Fibroblast of lung (primary cell): ENCODE measurements at regions not wholly inside any gene's neighbourhood (a gene's known extent, or its start where the extent isn't known, plus 50 kb on each side); places are given as distances from the start of the nearest gene placed in this dataset.

Source experiments
- DNase-seq, 2 donors: peaks; one replicate each; pipeline versions ENCODE4 v3.0.0 to v3.0.0-alpha.2; 2010; ENCODE audit warnings: low read depth in 2 of 2
- H2AFZ ChIP-seq: 2 replicates; pipeline ENCODE4 v1.5.1; 2012; ENCODE audit warnings: low read length, control low read depth, inconsistent platforms
- H3K27ac ChIP-seq: 2 replicates; pipeline ENCODE4 v1.5.1; 2011; ENCODE audit warnings: low read length, control low read depth; ENCODE audit not compliant: insufficient read depth
- H3K27me3 ChIP-seq: 2 replicates; pipeline ENCODE4 v1.5.1; 2011; ENCODE audit warnings: mild to moderate bottlenecking, low read length; ENCODE audit not compliant: control insufficient read depth, insufficient read depth
- H3K36me3 ChIP-seq: 2 replicates; pipeline ENCODE4 v1.5.1; 2011; ENCODE audit warnings: low read length; ENCODE audit not compliant: control insufficient read depth, insufficient read depth
- H3K4me1 ChIP-seq: 2 replicates; pipeline ENCODE4 v1.5.1; 2011; ENCODE audit warnings: low read length; ENCODE audit not compliant: control insufficient read depth, insufficient read depth; ENCODE audit errors: extremely low read depth
- H3K4me2 ChIP-seq: 2 replicates; pipeline ENCODE4 v1.5.1; 2011; ENCODE audit warnings: low read length, control low read depth; ENCODE audit not compliant: insufficient read depth; ENCODE audit errors: extremely low read depth
- H3K4me3 ChIP-seq, 4 experiments: fragments of 200-600 bp in 1 of 4; sonication (generic) in 1 of 4; replicated peaks in 1 of 4; 2 replicates each; pipeline ENCODE4 v1.5.1; 2011 to 2016; ENCODE audit warnings: low read length in 4 of 4, low read depth in 3 of 4, mild to moderate bottlenecking in 3 of 4, control low read depth in 2 of 4, inconsistent platforms in 1 of 4, mixed read lengths in 1 of 4; ENCODE audit not compliant: insufficient read depth in 1 of 4; ENCODE audit errors: control extremely low read depth in 1 of 4
- H3K79me2 ChIP-seq: 2 replicates; pipeline ENCODE4 v1.5.1; 2012; ENCODE audit warnings: mild to moderate bottlenecking, low read length, inconsistent platforms; ENCODE audit not compliant: control insufficient read depth, insufficient read depth
- H3K9ac ChIP-seq: 2 replicates; pipeline ENCODE4 v1.5.1; 2011; ENCODE audit warnings: mild to moderate bottlenecking, low read length, control low read depth; ENCODE audit not compliant: insufficient read depth
- H3K9me3 ChIP-seq: 2 replicates; pipeline ENCODE4 v1.5.1; 2012; ENCODE audit warnings: low read depth, low read length; ENCODE audit not compliant: control insufficient read depth, insufficient read depth
- H4K20me1 ChIP-seq: 2 replicates; pipeline ENCODE4 v1.5.1; 2011; ENCODE audit warnings: low read length; ENCODE audit not compliant: control insufficient read depth, insufficient read depth; ENCODE audit errors: extremely low read depth
- CTCF ChIP-seq, 2 donors: IDR thresholded peaks in 1 of 2; conservative IDR thresholded peaks in 1 of 2; 1 replicate in 1 of 2; 2 replicates in 1 of 2; pipeline ENCODE4 v1.5.1; 2011 to 2012; ENCODE audit warnings: low read length in 2 of 2, control low read depth in 1 of 2, inconsistent platforms in 1 of 2, low read depth in 1 of 2, mild to moderate bottlenecking in 1 of 2
- EZH2 ChIP-seq: IDR thresholded peaks from 2 replicates; pipeline ENCODE4 v1.5.1; 2012; ENCODE audit warnings: low read length, control low read depth, mild to moderate bottlenecking; ENCODE audit errors: missing control alignments

DNA sequence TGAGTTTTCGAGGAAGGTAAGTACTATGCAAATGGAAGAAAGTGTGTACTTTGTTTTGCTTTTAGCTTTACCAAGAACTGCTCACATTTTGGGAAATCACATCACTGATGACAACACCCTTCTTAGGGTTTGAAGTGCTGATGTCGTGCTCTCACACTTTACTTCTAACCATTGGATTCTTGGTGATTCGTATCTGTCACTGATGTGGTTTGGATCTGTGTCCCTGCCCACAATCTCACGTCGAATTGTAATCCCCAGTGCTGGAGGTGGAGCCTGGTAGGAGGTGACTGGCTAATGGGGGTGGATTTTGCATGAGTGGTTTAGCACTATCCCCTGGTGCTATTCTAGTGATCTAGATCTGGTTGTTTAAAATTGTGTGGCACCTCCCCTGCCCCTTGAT is 75.4 kb upstream of the RGMA start:
- no peaks in the 10 kb centered on the region for H3K79me2 ChIP-seq
- TF ChIP-seq CTCF (conservative IDR thresholded peaks at IDR 0.05 in 1 of 2, IDR thresholded peaks at IDR 0.05 in 1 of 2; ENCODE audit: low read depth in 1 of 2, low read length in 2 of 2) (no peak), EZH2 (no peak)
- H3K36me3 ChIP-seq = no peaks in the 10 kb centered on the region
- no peak overlapping the region for H2AFZ ChIP-seq
- no peaks in the 10 kb centered on the region for H3K4me1 ChIP-seq
- H3K9ac ChIP-seq = no peak overlapping the region
- H3K27ac ChIP-seq = no peak overlapping the region
- no peak overlapping the region for H3K4me3 ChIP-seq
- H3K4me2 ChIP-seq = no peak overlapping the region
- no peak for DNase-seq
- H3K9me3 ChIP-seq = no peaks in the 10 kb centered on the region
- H4K20me1 ChIP-seq = no peaks in the 10 kb centered on the region
- H3K27me3 ChIP-seq = no peaks in the 10 kb centered on the region

- Histone ChIP-seq H4K20me1 (no peaks in the 10 kb centered on the region), H2AFZ (no peak overlapping the region), H3K4me3 (no peak overlapping the region), H3K9me3 (no peaks in the 10 kb centered on the region), H3K9ac (no peak overlapping the region), H3K27ac (no peak overlapping the region), H3K4me2 (no peak overlapping the region), H3K4me1 (no peaks in the 10 kb centered on the region), H3K36me3 (no peaks in the 10 kb centered on the region), H3K79me2 (no peaks in the 10 kb centered on the region), H3K27me3 (no peaks in the 10 kb centered on the region)
- TF ChIP-seq CTCF (conservative IDR thresholded peaks at IDR 0.05 in 1 of 2, IDR thresholded peaks at IDR 0.05 in 1 of 2; ENCODE audit: low read depth in 1 of 2, low read length in 2 of 2) (no peak), EZH2 (no peak)
- no peak for DNase-seq
Measured at GRCh38 chr15:93162560-93162959, 73.5 kb upstream of the RGMA start.

DNA sequence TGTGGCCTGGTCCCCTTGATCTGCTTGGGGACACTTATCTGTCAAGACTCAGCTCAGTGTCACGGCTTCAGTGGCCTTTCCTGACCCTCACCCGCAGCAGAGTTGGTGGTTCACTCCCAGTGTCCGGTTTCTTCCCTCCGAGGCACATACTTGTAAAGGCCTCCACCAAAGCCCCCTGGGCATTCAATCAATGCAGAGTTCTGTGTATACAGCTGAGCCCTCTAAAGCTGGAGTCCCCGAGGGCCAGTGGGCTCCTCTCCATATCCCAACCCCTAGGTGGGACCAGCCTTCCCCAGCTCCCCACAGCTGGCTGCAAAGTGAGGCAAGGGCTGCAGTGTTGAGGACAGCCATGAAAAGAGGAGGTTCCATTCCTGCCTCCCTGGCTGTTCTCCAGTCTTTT is 70.9 kb upstream of the RGMA start:
- Histone ChIP-seq H3K9ac (no peak overlapping the region), H3K4me2 (no peak overlapping the region), H3K36me3 (no peaks in the 10 kb centered on the region), H3K79me2 (no peaks in the 10 kb centered on the region), H3K4me1 (no peaks in the 10 kb centered on the region), H4K20me1 (no peaks in the 10 kb centered on the region), H2AFZ (no peak overlapping the region), H3K27me3 (no peaks in the 10 kb centered on the region), H3K9me3 (no peaks in the 10 kb centered on the region), H3K27ac (no peak overlapping the region), H3K4me3 (no peak overlapping the region)
- no peak for DNase-seq
- no peak for TF ChIP-seq EZH2
- no peak for TF ChIP-seq CTCF (conservative IDR thresholded peaks at IDR 0.05 in 1 of 2, IDR thresholded peaks at IDR 0.05 in 1 of 2; ENCODE audit: low read depth in 1 of 2, low read length in 2 of 2)
